Hepatocyte (in vitro differentiated cells): ENCODE measurements at regions not wholly inside any gene's neighbourhood (a gene's known extent, or its start where the extent isn't known, plus 50 kb on each side); places are given as distances from the start of the nearest gene placed in this dataset.

ENCODE experiments used
- EZH2 ChIP-seq: fragments of 200-600 bp; sonication (generic); IDR thresholded peaks from 2 replicates; pipeline ENCODE4 v1.6.1; 2016; ENCODE audit warnings: antibody characterized with exemption, mild to moderate bottlenecking, borderline replicate concordance
- EZH2phosphoT487 ChIP-seq: fragments of 200-600 bp; sonication (generic); IDR thresholded peaks from one replicate; pipeline ENCODE4 v1.6.1; 2018; ENCODE audit warnings: antibody characterized with exemption, mild to moderate bottlenecking, low read depth, moderate library complexity; ENCODE audit not compliant: unreplicated experiment, severe bottlenecking
- TF ChIP-seq, protein P1 (sequence below): fragments of 200-600 bp; sonication (generic); IDR thresholded peaks from 2 replicates; pipeline ENCODE4 v1.5.1; 2016; ENCODE audit warnings: antibody characterized with exemption, mild to moderate bottlenecking; ENCODE audit not compliant: poor library complexity

DNA sequence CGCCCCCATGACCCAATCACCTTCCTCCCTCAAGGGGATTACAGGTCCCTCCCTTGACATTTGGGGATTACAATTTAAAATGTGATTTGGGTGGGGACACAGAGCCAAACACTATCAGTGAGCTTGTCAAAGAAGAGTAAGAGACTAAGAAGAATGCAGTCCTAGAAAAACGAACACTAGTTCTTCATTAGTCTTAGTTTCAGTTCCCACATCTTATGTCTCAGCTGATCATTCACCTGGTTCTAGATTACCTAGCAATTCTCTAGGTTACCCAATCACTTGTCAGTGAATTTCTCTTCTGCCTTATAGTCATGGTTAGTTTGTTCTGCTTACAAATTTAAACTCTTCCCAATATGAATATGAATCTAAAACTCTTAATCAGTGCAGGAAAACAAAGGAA lies 251.5 kb downstream of the COX7C start:
- TF ChIP-seq, protein P1, sequence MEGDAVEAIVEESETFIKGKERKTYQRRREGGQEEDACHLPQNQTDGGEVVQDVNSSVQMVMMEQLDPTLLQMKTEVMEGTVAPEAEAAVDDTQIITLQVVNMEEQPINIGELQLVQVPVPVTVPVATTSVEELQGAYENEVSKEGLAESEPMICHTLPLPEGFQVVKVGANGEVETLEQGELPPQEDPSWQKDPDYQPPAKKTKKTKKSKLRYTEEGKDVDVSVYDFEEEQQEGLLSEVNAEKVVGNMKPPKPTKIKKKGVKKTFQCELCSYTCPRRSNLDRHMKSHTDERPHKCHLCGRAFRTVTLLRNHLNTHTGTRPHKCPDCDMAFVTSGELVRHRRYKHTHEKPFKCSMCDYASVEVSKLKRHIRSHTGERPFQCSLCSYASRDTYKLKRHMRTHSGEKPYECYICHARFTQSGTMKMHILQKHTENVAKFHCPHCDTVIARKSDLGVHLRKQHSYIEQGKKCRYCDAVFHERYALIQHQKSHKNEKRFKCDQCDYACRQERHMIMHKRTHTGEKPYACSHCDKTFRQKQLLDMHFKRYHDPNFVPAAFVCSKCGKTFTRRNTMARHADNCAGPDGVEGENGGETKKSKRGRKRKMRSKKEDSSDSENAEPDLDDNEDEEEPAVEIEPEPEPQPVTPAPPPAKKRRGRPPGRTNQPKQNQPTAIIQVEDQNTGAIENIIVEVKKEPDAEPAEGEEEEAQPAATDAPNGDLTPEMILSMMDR: no peak
- TF ChIP-seq EZH2phosphoT487 (no peak), EZH2 (no peak)
